Osteoblast (primary cell): ENCODE measurements at regions not wholly inside any gene's neighbourhood (a gene's known extent, or its start where the extent isn't known, plus 50 kb on each side); places are given as distances from the start of the nearest gene placed in this dataset.

Source experiments
- DNase-seq: peaks from one replicate; pipeline ENCODE4 v3.0.0; 2011; ENCODE audit warnings: low spot score, mixed read lengths; ENCODE audit not compliant: insufficient read length; ENCODE audit errors: missing footprints
- H2AFZ ChIP-seq: 2 replicates; pipeline ENCODE4 v1.6.0; 2011; ENCODE audit warnings: mild to moderate bottlenecking, low read length
- H3K27ac ChIP-seq: 2 replicates; pipeline ENCODE4 v1.5.1; 2011; ENCODE audit warnings: mild to moderate bottlenecking, low read depth, low read length, moderate library complexity
- H3K27me3 ChIP-seq: 2 replicates; pipeline ENCODE4 v1.6.0; 2012; ENCODE audit warnings: mild to moderate bottlenecking, control low read depth, inconsistent platforms, low read length, moderate library complexity; ENCODE audit not compliant: insufficient read depth
- H3K36me3 ChIP-seq: 2 replicates; pipeline ENCODE4 v1.5.1; 2011; ENCODE audit warnings: mild to moderate bottlenecking, low read length, control low read depth, moderate library complexity; ENCODE audit not compliant: insufficient read depth
- H3K4me1 ChIP-seq: 2 replicates; pipeline ENCODE4 v1.5.1; 2011; ENCODE audit warnings: mild to moderate bottlenecking, low read length, control low read depth, moderate library complexity; ENCODE audit not compliant: insufficient read depth
- H3K4me2 ChIP-seq: 2 replicates; pipeline ENCODE4 v1.6.0; 2011; ENCODE audit warnings: mild to moderate bottlenecking, low read length; ENCODE audit not compliant: insufficient read depth
- H3K4me3 ChIP-seq: fragments of 200-600 bp; sonication (generic); 3 replicates; pipeline ENCODE4 v1.5.1; 2012; ENCODE audit warnings: mild to moderate bottlenecking, low read length, inconsistent platforms; ENCODE audit not compliant: insufficient read depth
- H3K79me2 ChIP-seq: 2 replicates; pipeline ENCODE4 v1.6.0; 2012; ENCODE audit warnings: mild to moderate bottlenecking, low read length, control low read depth, inconsistent platforms; ENCODE audit not compliant: insufficient read depth
- H3K9me3 ChIP-seq: 2 replicates; pipeline ENCODE4 v1.5.1; 2011; ENCODE audit warnings: low read depth, low read length, control low read depth
- H4K20me1 ChIP-seq: 2 replicates; pipeline ENCODE4 v1.6.0; 2012; ENCODE audit warnings: mild to moderate bottlenecking, low read length, control low read depth; ENCODE audit not compliant: insufficient read depth
- CTCF ChIP-seq: IDR thresholded peaks from 2 replicates; pipeline ENCODE4 v1.5.1; 2011; ENCODE audit warnings: mild to moderate bottlenecking, low read depth, low read length, moderate library complexity; ENCODE audit errors: extremely low read depth

DNA sequence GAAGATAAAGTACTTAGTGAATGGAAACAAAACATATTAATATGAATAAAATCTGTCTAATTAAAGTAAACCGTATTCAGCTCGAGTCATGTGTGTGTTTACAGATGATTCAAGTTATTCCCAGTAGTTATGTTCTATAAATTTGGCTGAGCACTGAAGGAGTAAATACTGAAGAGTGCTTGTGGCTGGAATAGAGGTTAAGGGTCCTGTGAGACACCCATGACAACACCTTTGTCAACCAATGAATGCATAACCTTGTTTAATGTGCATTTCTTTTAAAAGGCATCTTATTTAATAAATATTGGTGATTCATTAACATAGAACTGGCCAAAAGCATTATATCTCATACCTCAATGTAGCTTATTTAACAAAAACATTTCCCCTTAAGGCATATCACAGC lies 577.8 kb upstream of the SLITRK5 start:
- Histone ChIP-seq H4K20me1 (no peaks in the 10 kb centered on the region), H3K79me2 (no peaks in the 10 kb centered on the region), H3K4me3 (no peak overlapping the region), H3K4me1 (no peaks in the 10 kb centered on the region), H3K36me3 (no peaks in the 10 kb centered on the region), H3K4me2 (no peak overlapping the region), H3K9me3 (peaks cover 5% of the 10 kb centered on the region), H2AFZ (no peak overlapping the region), H3K27ac (no peak overlapping the region), H3K27me3 (no peaks in the 10 kb centered on the region)
- DNase-seq: no peak
- TF ChIP-seq CTCF: no peak

DNA sequence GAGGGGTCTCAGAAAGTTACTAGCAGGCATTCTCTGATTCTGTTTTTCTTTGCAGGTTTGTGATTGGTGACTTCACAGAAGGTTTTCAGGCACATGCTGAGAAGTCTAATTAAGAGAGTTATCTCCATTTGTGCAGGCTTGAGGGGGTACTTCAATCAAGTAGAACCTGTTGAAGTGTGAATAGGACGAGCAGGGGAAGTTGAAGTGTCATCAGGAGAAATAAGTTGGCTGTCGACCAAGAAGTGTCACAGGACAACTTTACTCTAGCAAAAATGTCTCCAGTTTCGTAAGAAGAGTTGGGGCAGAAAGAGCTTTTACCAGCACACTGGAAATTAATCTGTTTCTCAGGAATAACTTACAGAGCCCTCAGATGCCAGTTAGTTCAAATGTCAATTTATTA lies 576.5 kb upstream of the SLITRK5 start:
- no peaks in the 10 kb centered on the region for H3K36me3 ChIP-seq
- H3K27ac ChIP-seq: no peak overlapping the region
- H3K4me3 ChIP-seq: no peak overlapping the region
- H3K79me2 ChIP-seq: no peaks in the 10 kb centered on the region
- H4K20me1 ChIP-seq: no peaks in the 10 kb centered on the region
- no peaks in the 10 kb centered on the region for H3K4me1 ChIP-seq
- DNase-seq: no peak
- no peak overlapping the region for H2AFZ ChIP-seq
- peaks cover 3% of the 10 kb centered on the region for H3K9me3 ChIP-seq
- no peak for TF ChIP-seq CTCF
- H3K4me2 ChIP-seq: no peak overlapping the region
- H3K27me3 ChIP-seq: no peaks in the 10 kb centered on the region

GRCh38 chr13:87100431-87100830 lies 570.7 kb upstream of the SLITRK5 start:
- H4K20me1 ChIP-seq: no peaks in the 10 kb centered on the region
- no peaks in the 10 kb centered on the region for H3K79me2 ChIP-seq
- H3K4me1 ChIP-seq: no peaks in the 10 kb centered on the region
- no peaks in the 10 kb centered on the region for H3K27me3 ChIP-seq
- no peak overlapping the region for H3K4me3 ChIP-seq
- no peak overlapping the region for H3K4me2 ChIP-seq
- H3K36me3 ChIP-seq: no peaks in the 10 kb centered on the region
- TF ChIP-seq CTCF: no peak
- no peak for DNase-seq
- H3K9me3 ChIP-seq: no peaks in the 10 kb centered on the region
- no peak overlapping the region for H2AFZ ChIP-seq
- no peak overlapping the region for H3K27ac ChIP-seq

DNA sequence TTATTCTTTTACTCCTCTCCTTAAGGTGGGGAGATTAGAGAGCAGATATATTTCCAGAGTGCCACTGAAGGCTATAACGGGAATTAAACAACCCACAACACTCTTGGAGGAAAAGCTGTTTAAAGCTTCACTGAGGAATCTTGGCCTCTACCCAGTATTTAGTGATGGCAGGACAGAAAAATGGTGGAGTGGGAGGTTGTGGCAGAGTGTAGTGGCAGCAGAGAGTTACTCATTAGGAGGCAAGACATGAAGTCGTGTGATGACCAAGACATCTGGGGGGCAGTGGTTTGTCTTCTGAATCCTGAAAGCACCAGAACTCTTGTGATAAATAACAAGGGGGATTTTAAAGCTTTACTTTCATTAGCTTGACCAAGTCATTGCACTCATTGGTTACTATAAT lies 563.5 kb upstream of the SLITRK5 start:
- no peaks in the 10 kb centered on the region for H3K36me3 ChIP-seq

More for the DNA sequence above, 563.5 kb upstream of the SLITRK5 start:
- DNase-seq: no peak
- Histone ChIP-seq H3K79me2 (no peaks in the 10 kb centered on the region), H4K20me1 (no peaks in the 10 kb centered on the region), H3K4me1 (no peaks in the 10 kb centered on the region), H3K9me3 (no peaks in the 10 kb centered on the region), H2AFZ (no peak overlapping the region), H3K4me3 (no peak overlapping the region), H3K27me3 (no peaks in the 10 kb centered on the region), H3K4me2 (no peak overlapping the region), H3K27ac (no peak overlapping the region)
- TF ChIP-seq CTCF: no peak
